K562 (cell line): ENCODE measurements at regions not wholly inside any gene's neighbourhood (a gene's known extent, or its start where the extent isn't known, plus 50 kb on each side); places are given as distances from the start of the nearest gene placed in this dataset.

Source experiments
- ATAC-seq: fragments of 200-7000 bp; cut with Tn5 transposase; 3 replicates; pipeline ENCODE4 v1.9.1; 2020; ENCODE audit warnings: moderate library complexity
- BruUV-seq: library from RNA; stranded (reverse); fragments of 400-500 nt; replicated peaks from 2 replicates; lab custom pipeline; 2021; lab: Mats Ljungman, UMichigan
- CTCF ChIA-PET: fragments of 300-600 bp; formaldehyde crosslinking; extraction: SDS; loops from one replicate; lab custom pipeline; 2021; ENCODE audit warnings: low intra/inter-chr PET ratio; lab: Yijun Ruan, JAX
- POLR2A ChIA-PET: fragments of 300-600, 350-650 bp; sonication (Branson Sonifier 250); formaldehyde crosslinking; extraction: SDS; loops from one replicate; lab custom pipeline; 2021; ENCODE audit warnings: antibody characterized with exemption, inconsistent platforms; lab: Yijun Ruan, JAX
- DNase-seq, 4 experiments: peaks; one replicate each; pipeline versions ENCODE4 v3.0.0 to v3.0.0-alpha.2; 2011 to 2018; ENCODE audit warnings: low spot score in 3 of 4, mixed read lengths in 3 of 4; ENCODE audit errors: extremely low read depth in 1 of 4
- FAIRE-seq: peaks from 2 replicates; lab custom pipeline; 2011; peaks lifted over from hg19 to GRCh38; lab: Jason Lieb, UNC
- H2AFZ ChIP-seq: 2 replicates; pipeline ENCODE4 v1.6.0; 2011; ENCODE audit warnings: low read depth, low read length, control low read depth, inconsistent platforms
- H3K27ac ChIP-seq: fragments of 200-600 bp; 3 replicates; pipeline ENCODE4 v1.8.0; 2011; ENCODE audit warnings: low read depth, mild to moderate bottlenecking, control low read depth, inconsistent platforms, low read length, moderate library complexity, mixed read lengths; ENCODE audit errors: extremely low read depth
- H3K27me3 ChIP-seq, 2 experiments: fragments of 300-600 bp in 1 of 2; 2 replicates in 1 of 2; 3 replicates in 1 of 2; pipeline versions ENCODE4 v1.6.0 to v1.8.0; 2011; ENCODE audit warnings: inconsistent platforms in 2 of 2, low read length in 2 of 2, mild to moderate bottlenecking in 1 of 2, mixed read lengths in 1 of 2, moderate library complexity in 1 of 2; ENCODE audit not compliant: control insufficient read depth in 2 of 2, insufficient read depth in 2 of 2
- H3K36me3 ChIP-seq: fragments of 300-600 bp; 3 replicates; pipeline ENCODE4 v1.8.0; 2011; ENCODE audit warnings: mild to moderate bottlenecking, low read length, inconsistent platforms; ENCODE audit not compliant: control insufficient read depth, insufficient read depth
- H3K4me1 ChIP-seq, 2 experiments: fragments of 200-600 bp in 1 of 2; replicated peaks in 1 of 2; 2 replicates in 1 of 2; 3 replicates in 1 of 2; pipeline versions ENCODE4 v1.5.1 to v1.8.0; 2011; ENCODE audit warnings: inconsistent platforms in 2 of 2, low read length in 2 of 2, mild to moderate bottlenecking in 1 of 2, mixed read lengths in 1 of 2, moderate library complexity in 1 of 2; ENCODE audit not compliant: control insufficient read depth in 2 of 2, insufficient read depth in 2 of 2
- H3K4me2 ChIP-seq: 2 replicates; pipeline ENCODE4 v1.6.1; 2011; ENCODE audit warnings: low read length, control low read depth, inconsistent platforms, mixed read lengths; ENCODE audit not compliant: insufficient read depth
- H3K4me3 ChIP-seq: fragments of 200-600 bp; sonication (generic), shearing (Covaris generic); 2 replicates; pipeline ENCODE4 v1.5.1; 2016; ENCODE audit warnings: control low read depth, inconsistent platforms
- H3K79me2 ChIP-seq: fragments of 200-600 bp; 3 replicates; pipeline ENCODE4 v1.8.0; 2011; ENCODE audit warnings: low read length, inconsistent platforms; ENCODE audit not compliant: control insufficient read depth, insufficient read depth
- H3K9ac ChIP-seq, 2 experiments: 2 replicates each; pipeline versions ENCODE4 v1.6.0 to v1.6.1; 2011; ENCODE audit warnings: low read depth in 2 of 2, low read length in 2 of 2, control low read depth in 1 of 2, inconsistent platforms in 1 of 2, mild to moderate bottlenecking in 1 of 2, mixed read lengths in 1 of 2; ENCODE audit not compliant: insufficient read depth in 1 of 2
- H3K9me1 ChIP-seq: one replicate; pipeline ENCODE4 v1.6.0; 2011; ENCODE audit warnings: inconsistent platforms, mild to moderate bottlenecking, low read length, moderate library complexity; ENCODE audit not compliant: control insufficient read depth, insufficient read depth
- H3K9me3 ChIP-seq: replicated peaks from 2 replicates; pipeline ENCODE4 v1.5.1; 2011; ENCODE audit warnings: low read depth, low read length, inconsistent platforms; ENCODE audit not compliant: control insufficient read depth, insufficient read depth
- H4K20me1 ChIP-seq: replicated peaks from 2 replicates; pipeline ENCODE4 v1.6.1; 2011; ENCODE audit warnings: low read length, inconsistent platforms, mixed read lengths; ENCODE audit not compliant: control insufficient read depth, insufficient read depth
- C11orf30 ChIP-seq: fragments of 450-650 bp; IDR thresholded peaks from 2 replicates; pipeline ENCODE4 v1.6.1; 2016; ENCODE audit warnings: low read depth, mild to moderate bottlenecking
- ZBTB49 ChIP-seq: sonication (generic); formaldehyde crosslinking; IDR thresholded peaks from 2 replicates; pipeline ENCODE4 v1.8.0; 2022; ENCODE audit warnings: missing genetic modification reagents, mild to moderate bottlenecking, borderline replicate concordance
- WGBS: fragments of 100-300 bp; shearing (Covaris generic); methylation state at CpG from one replicate; pipeline ENCODE4 v1.1.6; 2016; ENCODE audit warnings: low coverage, mixed read lengths; ENCODE audit not compliant: insufficient coverage; ENCODE audit errors: missing lambda C conversion rate; 5-methylcytosine and 5-hydroxymethylcytosine counted together
- in situ Hi-C: fragments of 300-500 bp; cut with MboI; formaldehyde crosslinking; loops from 4 replicates; pipeline ENCODE4 v1.15.0; 2018; ENCODE audit warnings: inconsistent platforms, mixed read lengths
- intact Hi-C: fragments of 100-400 bp; cut with micrococcal nuclease; formaldehyde crosslinking; loops from 2 replicates; pipeline ENCODE4 v1.14.2; 2022

- H3K36me3 ChIP-seq, result no peaks in the 10 kb centered on the region
- no peak for TF ChIP-seq ZBTB49
- no peak for TF ChIP-seq C11orf30
- no peak overlapping the region for H3K9ac ChIP-seq
- in situ Hi-C loops (no loop called here), intact Hi-C loops (no loop called here)
- H3K27me3 ChIP-seq, result no peaks in the 10 kb centered on the region; a peak in 2 of 5 replicates
- 1% methylated on average over 4 of the region's 4 CpGs for WGBS
- ATAC-seq (no peak), FAIRE-seq (no peak), DNase-seq (no peak)
- no peaks in the 10 kb centered on the region for H3K9me3 ChIP-seq
- no peaks in the 10 kb centered on the region for H4K20me1 ChIP-seq
- no peaks in the 10 kb centered on the region for H3K79me2 ChIP-seq
- H3K9me1 ChIP-seq, result no peaks in the 10 kb centered on the region
- H3K4me3 ChIP-seq, result no peak overlapping the region
- no peak overlapping the region for H2AFZ ChIP-seq
- H3K4me1 ChIP-seq, result no peaks in the 10 kb centered on the region; a peak in 1 of 5 replicates
- no TSS peak for BruUV-seq
- no peak overlapping the region for H3K4me2 ChIP-seq
- ChIA-PET POLR2A (interaction anchor here (0.8 kb wide), 1 partner anchor 79 kb away, joined by 3 read pairs; no protein-coding TSS in a partner anchor), CTCF (no interaction called here)
- H3K27ac ChIP-seq, result no peak overlapping the region
These were observed 99.5 kb upstream of the TSPAN2 start for GRCh38 chr1:115188680-115189395.
